Hematopoietic multipotent progenitor cell (in vitro differentiated cells): ENCODE measurements at regions not wholly inside any gene's neighbourhood (a gene's known extent, or its start where the extent isn't known, plus 50 kb on each side); places are given as distances from the start of the nearest gene placed in this dataset.
"Not testable (repeated sequence)": the region's sequence is repeated elsewhere in the genome, so short reads cannot be mapped to it uniquely, and the experiment has no call there.

Experiments used
- DNase-seq, 3 donors: peaks; one replicate each; pipeline ENCODE4 v3.0.0-alpha.2; 2011 to 2015; ENCODE audit warnings: low read depth in 2 of 3, low spot score in 2 of 3

DNA sequence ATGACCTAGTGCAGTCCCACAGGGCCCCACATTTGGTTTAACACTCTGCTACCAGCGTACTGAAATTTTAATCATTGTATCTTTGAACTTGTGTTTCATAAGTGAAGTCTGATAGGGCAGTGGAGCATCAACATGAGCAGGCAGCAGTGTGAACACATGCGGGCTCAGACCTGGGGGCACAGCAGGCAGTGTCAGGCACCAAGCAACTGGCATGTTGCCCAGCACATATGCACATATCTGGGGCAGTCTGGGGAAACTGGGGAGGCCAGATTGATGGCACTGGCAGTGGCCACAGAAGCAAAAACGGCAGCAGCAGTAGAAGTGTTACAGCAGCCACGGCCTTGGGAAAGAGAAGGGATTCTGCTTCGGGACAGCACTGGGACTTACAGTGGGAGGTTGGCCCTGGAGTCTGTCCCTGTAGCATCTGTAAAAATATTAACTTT is 353.9 kb upstream of the KCNMB2 start:
- DNase-seq = no peak

GRCh38 chr3:178184833-178185232 is 351.4 kb upstream of the KCNMB2 start:
- no peak for DNase-seq

- DNase-seq = no peak
Measured at GRCh38 chr3:178186666-178187065, 349.6 kb upstream of the KCNMB2 start.

GRCh38 chr3:178189854-178190253 is 346.4 kb upstream of the KCNMB2 start:
- DNase-seq = no peak

DNA sequence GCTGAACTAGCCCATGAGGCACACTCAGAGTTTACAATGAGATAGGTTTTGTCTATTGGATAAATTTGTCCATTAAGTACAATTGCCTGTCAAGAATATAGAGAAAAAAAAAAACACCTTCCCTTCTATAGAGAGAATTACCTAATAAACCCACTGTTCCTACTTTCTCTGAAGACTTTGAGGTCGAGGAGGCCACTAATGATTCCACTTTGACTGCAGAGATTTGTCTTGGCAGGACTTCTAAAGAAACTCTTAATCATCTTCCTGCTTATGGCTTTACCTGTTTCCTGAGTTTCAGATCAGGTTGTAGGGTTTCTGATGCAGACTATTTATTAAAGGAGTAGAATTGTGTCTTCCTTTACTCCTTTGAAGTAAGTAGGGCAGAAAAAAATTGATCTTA is 342.4 kb upstream of the KCNMB2 start:
- peak in 1 of 3 donors; percentile 23 for DNase-seq

GRCh38 chr3:178194539-178194938 is 341.7 kb upstream of the KCNMB2 start:
- DNase-seq = no peak

- peak in 1 of 3 donors; percentile 7 for DNase-seq
Measured at GRCh38 chr3:178195824-178196223, 340.4 kb upstream of the KCNMB2 start.

DNA sequence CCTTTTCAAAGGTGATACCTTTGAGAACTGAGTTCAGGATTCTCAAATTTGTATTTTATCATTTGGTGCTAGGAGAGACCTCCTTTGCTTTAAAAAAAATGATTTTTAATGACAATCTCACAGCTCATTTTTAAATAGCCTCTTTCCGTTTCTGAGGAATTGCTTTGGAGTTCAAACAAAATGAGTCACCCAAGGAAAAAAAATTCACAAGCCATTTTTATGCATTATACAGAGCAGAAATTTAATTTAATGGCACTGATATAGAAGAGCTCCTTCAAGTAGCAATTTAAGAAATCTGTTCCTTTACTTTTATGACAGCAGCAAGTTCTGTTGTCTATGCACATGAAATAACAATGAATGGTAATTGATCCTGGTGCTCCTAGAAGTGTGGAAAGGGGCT is 337.9 kb upstream of the KCNMB2 start:
- no peak for DNase-seq

- no peak for DNase-seq
Measured at GRCh38 chr3:178200316-178200715, 335.9 kb upstream of the KCNMB2 start.

DNA sequence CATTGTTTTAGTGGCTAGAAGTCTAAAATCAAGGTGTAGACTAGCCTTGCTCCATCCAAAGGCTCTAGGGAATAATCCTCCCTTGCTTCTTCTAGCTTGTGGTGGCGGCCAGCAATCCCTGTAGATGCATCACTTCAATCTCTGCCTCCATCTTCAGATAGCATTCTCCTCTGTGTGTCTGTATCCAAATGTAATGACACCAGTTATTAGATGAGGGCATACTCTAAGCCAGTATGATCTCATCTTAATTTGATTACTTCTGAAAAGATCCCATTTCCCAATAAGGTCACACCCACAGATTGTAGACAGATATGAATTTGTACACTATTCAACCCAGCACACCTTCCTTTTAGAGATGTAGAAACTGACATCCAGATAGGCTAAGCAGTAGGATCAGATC is 334.5 kb upstream of the KCNMB2 start:
- DNase-seq = no peak

DNA sequence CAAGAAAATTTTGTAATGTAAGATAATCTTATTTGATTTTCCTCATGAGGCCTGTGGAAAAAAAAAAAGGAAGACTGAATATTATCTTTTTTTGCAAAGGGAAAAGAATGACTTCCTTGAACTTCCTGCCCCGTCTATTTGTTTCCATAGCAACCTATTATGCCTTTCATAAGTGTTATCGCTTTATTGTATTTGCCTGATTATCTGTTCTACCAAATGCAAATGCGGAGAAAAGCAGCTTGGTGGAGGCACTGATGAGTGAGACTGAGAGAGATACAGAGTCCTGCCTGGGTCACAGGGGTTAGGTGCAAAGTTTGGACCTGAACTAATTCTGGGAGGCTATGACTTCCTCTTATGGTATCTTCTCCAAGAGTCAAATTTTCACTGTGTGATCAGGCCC is 334.0 kb upstream of the KCNMB2 start:
- DNase-seq = peak in 1 of 3 donors; percentile 4

GRCh38 chr3:178203165-178203564 is 333.1 kb upstream of the KCNMB2 start:
- DNase-seq = peak in 1 of 3 donors; percentile 8

GRCh38 chr3:178203650-178204049 is 332.6 kb upstream of the KCNMB2 start:
- DNase-seq = no peak

DNA sequence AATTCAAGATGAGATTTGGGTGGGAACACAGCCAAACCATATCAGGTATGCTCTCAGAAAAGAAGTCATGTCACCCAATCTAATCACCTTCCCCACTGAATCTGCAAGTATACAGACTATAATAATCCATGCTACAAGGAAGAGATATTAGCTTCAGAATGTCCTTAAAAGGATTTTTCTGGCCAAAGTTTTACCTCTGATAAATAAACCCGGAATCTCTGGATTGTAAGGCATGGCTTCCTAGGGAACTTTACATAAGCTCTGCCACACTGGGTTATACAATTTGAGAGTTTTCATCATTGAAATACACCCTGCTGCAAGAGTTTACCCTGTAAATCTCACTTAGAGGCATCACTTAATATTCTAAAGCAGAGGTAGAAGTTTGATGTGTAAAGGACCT is 330.5 kb upstream of the KCNMB2 start:
- DNase-seq = no peak

- DNase-seq = no peak
Measured at GRCh38 chr3:178206521-178206920, 329.7 kb upstream of the KCNMB2 start.

GRCh38 chr3:178207161-178207560 is 329.1 kb upstream of the KCNMB2 start:
- DNase-seq = not testable (repeated sequence)

GRCh38 chr3:178207627-178208026 is 328.6 kb upstream of the KCNMB2 start:
- not testable (repeated sequence) for DNase-seq

- DNase-seq = not testable (repeated sequence)
Measured at GRCh38 chr3:178209116-178209515, 327.1 kb upstream of the KCNMB2 start.

- DNase-seq = not testable (repeated sequence)
Measured at GRCh38 chr3:178209618-178210017, 326.6 kb upstream of the KCNMB2 start.

- DNase-seq = not testable (repeated sequence)
Measured at GRCh38 chr3:178211086-178211485, 325.1 kb upstream of the KCNMB2 start.

DNA sequence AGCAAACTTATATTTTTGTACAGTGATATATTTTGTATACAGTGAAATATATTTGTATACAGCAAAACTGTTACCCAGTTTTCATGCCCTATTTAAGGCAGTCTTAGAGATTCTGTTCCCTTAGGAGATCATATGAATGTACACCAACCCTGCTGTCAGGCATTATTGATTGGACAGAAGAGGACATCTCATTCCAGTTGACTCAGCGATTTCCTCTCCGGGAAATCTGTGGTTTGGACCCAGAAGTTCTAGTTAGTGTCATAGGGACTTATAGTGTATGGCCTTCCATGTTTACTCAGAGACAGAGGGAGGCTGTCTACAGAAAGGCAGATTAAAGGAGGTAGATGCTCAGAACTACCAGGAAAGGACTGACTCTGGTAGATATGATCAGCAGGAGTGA is 318.8 kb upstream of the KCNMB2 start:
- DNase-seq = no peak

GRCh38 chr3:178218231-178218630 is 318.0 kb upstream of the KCNMB2 start:
- DNase-seq = no peak

DNA sequence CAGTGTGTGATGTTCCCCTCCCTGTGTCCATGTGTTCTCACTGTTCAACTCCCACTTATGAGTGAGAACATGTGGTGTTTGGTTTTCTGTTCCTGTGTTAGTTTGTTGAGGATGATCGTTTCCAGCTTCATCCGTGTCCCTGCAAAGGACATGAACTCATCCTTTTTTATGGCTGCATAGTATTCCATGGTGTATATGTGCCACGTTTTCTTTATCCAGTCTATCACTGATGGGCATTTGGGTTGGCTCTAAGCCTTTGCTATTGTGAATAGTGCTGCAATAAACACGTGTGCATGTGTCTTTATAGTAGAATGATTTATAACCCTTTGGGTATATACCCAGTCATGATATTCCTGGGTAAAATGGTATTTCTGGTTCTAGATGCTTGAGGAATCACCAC is 316.6 kb upstream of the KCNMB2 start:
- not testable (repeated sequence) for DNase-seq
